ENCODE measurements at regions not wholly inside any gene's neighbourhood (a gene's known extent, or its start where the extent isn't known, plus 50 kb on each side); places are given as distances from the start of the nearest gene placed in this dataset.
A peak's percentile ranks its signal among the peaks of the same experiment; 100 is the strongest.
"Not testable (repeated sequence)": the region's sequence is repeated elsewhere in the genome, so short reads cannot be mapped to it uniquely, and the experiment has no call there.

GRCh38 chr18:59067873-59068272 is 71.8 kb upstream of the SEC11C start:
- peak; percentile 35; the same call in 1 of the 2 replicates for TF ChIP-seq CTCF (IDR thresholded peaks at IDR 0.05; ENCODE audit: borderline replicate concordance, insufficient read depth, low read depth, low read length)
- no peak overlapping the region for H3K4me3 ChIP-seq (ENCODE audit: low read depth, low read length)

- no peak for TF ChIP-seq CTCF (IDR thresholded peaks at IDR 0.05; ENCODE audit: borderline replicate concordance, insufficient read depth, low read depth, low read length)
- no peak overlapping the region for H3K4me3 ChIP-seq (ENCODE audit: low read depth, low read length)
Measured at GRCh38 chr18:59068276-59069071, 71.2 kb upstream of the SEC11C start.

- no peak overlapping the region for H3K4me3 ChIP-seq (ENCODE audit: low read depth, low read length)
- TF ChIP-seq CTCF (IDR thresholded peaks at IDR 0.05; ENCODE audit: borderline replicate concordance, insufficient read depth, low read depth, low read length), result peak; percentile 89
Measured at GRCh38 chr18:59070181-59070912, 69.3 kb upstream of the SEC11C start.

- no peak for TF ChIP-seq CTCF (IDR thresholded peaks at IDR 0.05; ENCODE audit: borderline replicate concordance, insufficient read depth, low read depth, low read length)
- H3K4me3 ChIP-seq (ENCODE audit: low read depth, low read length), result no peak overlapping the region
Measured at GRCh38 chr18:59072727-59073421, 66.8 kb upstream of the SEC11C start.

GRCh38 chr18:59075923-59076322 is 63.8 kb upstream of the SEC11C start:
- TF ChIP-seq CTCF (IDR thresholded peaks at IDR 0.05; ENCODE audit: borderline replicate concordance, insufficient read depth, low read depth, low read length), result no peak
- H3K4me3 ChIP-seq (ENCODE audit: low read depth, low read length), result no peak overlapping the region

GRCh38 chr18:59079264-59079663 is 60.4 kb upstream of the SEC11C start:
- H3K4me3 ChIP-seq (ENCODE audit: low read depth, low read length), result no peak overlapping the region

GRCh38 chr18:59079687-59080501 is 59.8 kb upstream of the SEC11C start:
- not testable (repeated sequence) for H3K4me3 ChIP-seq (ENCODE audit: low read depth, low read length)

More at GRCh38 chr18:59079264-59079663, 60.4 kb upstream of the SEC11C start:
- no peak for TF ChIP-seq CTCF (IDR thresholded peaks at IDR 0.05; ENCODE audit: borderline replicate concordance, insufficient read depth, low read depth, low read length)
